HG03108 (cell line): ENCODE measurements at regions not wholly inside any gene's neighbourhood (a gene's known extent, or its start where the extent isn't known, plus 50 kb on each side); places are given as distances from the start of the nearest gene placed in this dataset.
"Not testable (repeated sequence)": the region's sequence is repeated elsewhere in the genome, so short reads cannot be mapped to it uniquely, and the experiment has no call there.

Source experiments
- ATAC-seq: cut with Tn5 transposase; IDR thresholded peaks from one replicate; pipeline ENCODE4 v1.9.1; 2021; ENCODE audit warnings: moderate library complexity; ENCODE audit not compliant: unreplicated experiment

GRCh38 chr12:125304029-125304428 lies 238.8 kb downstream of the AACS start:
- ATAC-seq: no peak

- ATAC-seq: no peak
Measured at GRCh38 chr12:125305231-125305630, 240.0 kb downstream of the AACS start.

- no peak for ATAC-seq
Measured at GRCh38 chr12:125310461-125310860, 245.2 kb downstream of the AACS start.

- no peak for ATAC-seq
Measured at GRCh38 chr12:125311050-125311449, 245.8 kb downstream of the AACS start.

GRCh38 chr12:125312471-125312870 lies 247.2 kb downstream of the AACS start:
- ATAC-seq: no peak

- ATAC-seq: no peak
Measured at GRCh38 chr12:125314051-125314755, 249.0 kb downstream of the AACS start.

- ATAC-seq: no peak
Measured at GRCh38 chr12:125315771-125316170, 250.5 kb downstream of the AACS start.

GRCh38 chr12:125320177-125320576 lies 254.9 kb downstream of the AACS start:
- no peak for ATAC-seq

GRCh38 chr12:125324861-125325490 lies 259.7 kb downstream of the AACS start:
- no peak for ATAC-seq

- ATAC-seq: no peak
Measured at GRCh38 chr12:125329239-125330102, 264.2 kb downstream of the AACS start.

GRCh38 chr12:125330645-125331341 lies 265.6 kb downstream of the AACS start:
- no peak for ATAC-seq

- no peak for ATAC-seq
Measured at GRCh38 chr12:125331342-125332052, 266.3 kb downstream of the AACS start.

GRCh38 chr12:125332900-125333299 lies 267.7 kb downstream of the AACS start:
- no peak for ATAC-seq

- ATAC-seq: no peak
Measured at GRCh38 chr12:125336246-125336645, 271.0 kb downstream of the AACS start.

- no peak for ATAC-seq
Measured at GRCh38 chr12:125340791-125341190, 275.6 kb downstream of the AACS start.

- ATAC-seq: no peak
Measured at GRCh38 chr12:125341422-125341821, 276.2 kb downstream of the AACS start.

GRCh38 chr12:125343649-125344048 lies 278.4 kb downstream of the AACS start:
- ATAC-seq: no peak

- ATAC-seq: no peak
Measured at GRCh38 chr12:125346362-125346761, 281.1 kb downstream of the AACS start.

- no peak for ATAC-seq
Measured at GRCh38 chr12:125351788-125352187, 286.6 kb downstream of the AACS start.

- not testable (repeated sequence) for ATAC-seq
Measured at GRCh38 chr12:125353002-125353401, 287.8 kb downstream of the AACS start.
